Heart right ventricle (tissue), 16 donors: ENCODE measurements at regions not wholly inside any gene's neighbourhood (a gene's known extent, or its start where the extent isn't known, plus 50 kb on each side); places are given as distances from the start of the nearest gene placed in this dataset.

Experiments used
- ATAC-seq, 8 donors: fragments of 200-7000 bp; cut with Tn5 transposase; one replicate each; pipeline ENCODE4 v1.9.1; 2020; ENCODE audit warnings: mild to moderate bottlenecking in 8 of 8, moderate library complexity in 8 of 8, moderate number of reproducible peaks in 1 of 8
- DNase-seq, 2 donors: peaks; one replicate each; pipeline ENCODE4 v3.0.0-alpha.2; 2020
- H3K27ac ChIP-seq, 10 donors: fragments of 200-600 bp; sonication (generic) in 2 of 10; one replicate each; pipeline versions ENCODE4 v1.5.0 to v1.8.0; 2020 to 2022; ENCODE audit warnings: mild to moderate bottlenecking in 3 of 10
- H3K27me3 ChIP-seq, 7 donors: fragments of 200-600 bp; one replicate each; pipeline ENCODE4 v1.8.0; 2021 to 2022; ENCODE audit warnings: mild to moderate bottlenecking in 2 of 7
- H3K36me3 ChIP-seq, 9 donors: fragments of 200-600 bp; sonication (generic) in 1 of 9; one replicate each; pipeline versions ENCODE4 v1.5.0 to v1.8.0; 2020 to 2022; ENCODE audit warnings: mild to moderate bottlenecking in 2 of 9
- H3K4me1 ChIP-seq, 9 donors: fragments of 200-600 bp; sonication (generic) in 1 of 9; one replicate each; pipeline versions ENCODE4 v1.5.0 to v1.8.0; 2020 to 2022; ENCODE audit warnings: mild to moderate bottlenecking in 4 of 9
- H3K4me3 ChIP-seq, 10 donors: fragments of 200-600 bp; sonication (generic) in 2 of 10; one replicate each; pipeline versions ENCODE4 v1.5.0 to v1.8.0; 2020 to 2022; ENCODE audit warnings: mild to moderate bottlenecking in 7 of 10, moderate library complexity in 2 of 10
- H3K9me3 ChIP-seq, 11 donors: fragments of 200-600 bp in 10 of 11; sonication (generic) in 2 of 11; one replicate each; pipeline versions ENCODE4 v1.5.0 to v1.8.0; 2013 to 2022; ENCODE audit warnings: mild to moderate bottlenecking in 2 of 11, control low read depth in 1 of 11, moderate library complexity in 1 of 11
- CTCF ChIP-seq, 9 donors: fragments of 200-600 bp; sonication (generic) in 2 of 9; IDR thresholded peaks; one replicate each; pipeline versions ENCODE4 v1.5.0 to v1.8.0; 2021 to 2022; ENCODE audit warnings: antibody characterized with exemption in 9 of 9, mild to moderate bottlenecking in 5 of 9, moderate library complexity in 1 of 9
- WGBS, 2 donors: extraction: QIAGEN DNeasy Blood & Tissue Kit; methylation state at CpG; one replicate each; pipeline ENCODE4 v1.1.7; 2013; ENCODE audit warnings: inconsistent platforms in 1 of 2; 5-methylcytosine and 5-hydroxymethylcytosine counted together
- intact Hi-C, 10 donors: fragments of 100-400 bp; cut with DNase I; formaldehyde crosslinking; loops; one replicate each; pipeline versions ENCODE4 v1.11.1 to v1.14.2; 2022
- donor health status: Arrhythmogenic right ventricular cardiomyopathy.
- donor health status: ischemic (EF 13 %, LVEDD 7.1; RV severe dilation, severe dysfunction).
- donor health status: healthy with polysubstance abuse.
- donor health status: DM: no; HTN: yes; CAD: no.
- donor health status: DM: no; HTN: no; CAD: no.
- donor health status: ischemic (EF 25% LVEDD 6.9; RV normal size, moderate dysfunction).
- donor health status: ischemic (EF 25% LVEDD 5.7; RV mildly dilated, moderate dysfunction).
- donor health status: healthy.
- donor health status: DM: yes; HTN: yes; CAD: no.
- donor health status: Ischemic cardiomyopathy.
- donor health status: ischemic (EF 35%, LVEDD 5.7; RV mildly dilated, moderate dysfunction).
- donor health status: nonischemic (EF 11% LVEDD 7.7; RV severe dilation, severe dysfunction).
- donor health status: DM: yes; HTN: yes; CAD: no.
- donor health status: PGD.
- donor health status: ischemic (EF 29% LVEDD 5.4; RV normal size, mild dysfunction).
- donor health status: nonischemic (EF 23%, LVEDD 6.1; RV moderate dilation, normal function).

GRCh38 chr18:22046473-22046872, 122.9 kb upstream of the GATA6 start:
- intact Hi-C loops: no loop called here
- no peak overlapping the region for H3K27ac ChIP-seq
- DNase-seq (no peak), ATAC-seq (no peak)
- no peaks in the 10 kb centered on the region for H3K9me3 ChIP-seq
- no peak for TF ChIP-seq CTCF (IDR thresholded peaks at IDR 0.05)
- 98% methylated on average over 2 of the region's 2 CpGs for WGBS, 2 donors
- H3K4me3 ChIP-seq: no peak overlapping the region
- no peaks in the 10 kb centered on the region for H3K27me3 ChIP-seq
- no peaks in the 10 kb centered on the region for H3K36me3 ChIP-seq
- H3K4me1 ChIP-seq: no peaks in the 10 kb centered on the region

GRCh38 chr18:22047485-22047884, 121.9 kb upstream of the GATA6 start:
- Histone ChIP-seq H3K27ac (no peak overlapping the region), H3K27me3 (no peaks in the 10 kb centered on the region), H3K9me3 (no peaks in the 10 kb centered on the region), H3K4me1 (no peaks in the 10 kb centered on the region), H3K36me3 (no peaks in the 10 kb centered on the region), H3K4me3 (no peak overlapping the region)
- intact Hi-C loops: no loop called here
- no peak for DNase-seq
- WGBS, 2 donors: 84 to 91% methylated on average over 3 of the region's 3 CpGs
- no peak for ATAC-seq
- no peak for TF ChIP-seq CTCF (IDR thresholded peaks at IDR 0.05)

- 96 to 99% methylated on average over 5 of the region's 5 CpGs for WGBS, 2 donors
- Histone ChIP-seq H3K4me1 (no peaks in the 10 kb centered on the region), H3K9me3 (no peaks in the 10 kb centered on the region), H3K27ac (no peak overlapping the region), H3K4me3 (no peak overlapping the region), H3K36me3 (no peaks in the 10 kb centered on the region), H3K27me3 (no peaks in the 10 kb centered on the region)
- intact Hi-C loops: no loop called here
- ATAC-seq: no peak
- TF ChIP-seq CTCF (IDR thresholded peaks at IDR 0.05): no peak
- no peak for DNase-seq
Observed at GRCh38 chr18:22048221-22048620, 121.2 kb upstream of the GATA6 start.

GRCh38 chr18:22048932-22049615, 120.3 kb upstream of the GATA6 start:
- WGBS, 2 donors: 85 to 90% methylated on average over 3 of the region's 3 CpGs
- no peaks in the 10 kb centered on the region for H3K36me3 ChIP-seq
- H3K27me3 ChIP-seq: no peaks in the 10 kb centered on the region
- no peak overlapping the region for H3K27ac ChIP-seq
- TF ChIP-seq CTCF (IDR thresholded peaks at IDR 0.05): no peak
- intact Hi-C loops: no loop called here
- DNase-seq: no peak
- H3K4me3 ChIP-seq: no peak overlapping the region
- peaks cover 0 to 6% (median 0%) of the 10 kb centered on the region in 11 donors for H3K9me3 ChIP-seq
- H3K4me1 ChIP-seq: no peaks in the 10 kb centered on the region
- no peak for ATAC-seq
